ENCODE measurements at regions not wholly inside any gene's neighbourhood (a gene's known extent, or its start where the extent isn't known, plus 50 kb on each side); places are given as distances from the start of the nearest gene placed in this dataset.

DNA sequence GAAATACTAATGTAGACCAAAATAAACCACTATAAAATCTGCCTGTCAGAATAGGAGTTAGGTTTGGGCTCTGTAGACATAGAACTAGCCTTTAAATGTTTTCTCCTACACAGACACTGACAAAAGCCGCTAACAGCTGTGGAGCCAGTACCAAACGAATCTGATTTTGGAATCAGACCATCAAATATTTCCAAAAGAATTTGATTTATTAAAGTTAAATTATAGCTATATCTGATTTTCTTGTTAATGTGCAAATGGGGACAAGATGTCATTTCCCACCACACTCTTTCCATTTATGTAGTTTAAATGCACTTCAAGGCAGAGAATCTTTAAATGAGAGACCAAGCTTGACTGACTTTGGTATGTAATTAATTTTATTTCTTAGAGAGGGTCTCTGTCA, 343.4 kb upstream of the FIGN start:
- DNase-seq, result no peak

- DNase-seq, result no peak
Measured at GRCh38 chr2:164078421-164078820, 342.6 kb upstream of the FIGN start.

DNA sequence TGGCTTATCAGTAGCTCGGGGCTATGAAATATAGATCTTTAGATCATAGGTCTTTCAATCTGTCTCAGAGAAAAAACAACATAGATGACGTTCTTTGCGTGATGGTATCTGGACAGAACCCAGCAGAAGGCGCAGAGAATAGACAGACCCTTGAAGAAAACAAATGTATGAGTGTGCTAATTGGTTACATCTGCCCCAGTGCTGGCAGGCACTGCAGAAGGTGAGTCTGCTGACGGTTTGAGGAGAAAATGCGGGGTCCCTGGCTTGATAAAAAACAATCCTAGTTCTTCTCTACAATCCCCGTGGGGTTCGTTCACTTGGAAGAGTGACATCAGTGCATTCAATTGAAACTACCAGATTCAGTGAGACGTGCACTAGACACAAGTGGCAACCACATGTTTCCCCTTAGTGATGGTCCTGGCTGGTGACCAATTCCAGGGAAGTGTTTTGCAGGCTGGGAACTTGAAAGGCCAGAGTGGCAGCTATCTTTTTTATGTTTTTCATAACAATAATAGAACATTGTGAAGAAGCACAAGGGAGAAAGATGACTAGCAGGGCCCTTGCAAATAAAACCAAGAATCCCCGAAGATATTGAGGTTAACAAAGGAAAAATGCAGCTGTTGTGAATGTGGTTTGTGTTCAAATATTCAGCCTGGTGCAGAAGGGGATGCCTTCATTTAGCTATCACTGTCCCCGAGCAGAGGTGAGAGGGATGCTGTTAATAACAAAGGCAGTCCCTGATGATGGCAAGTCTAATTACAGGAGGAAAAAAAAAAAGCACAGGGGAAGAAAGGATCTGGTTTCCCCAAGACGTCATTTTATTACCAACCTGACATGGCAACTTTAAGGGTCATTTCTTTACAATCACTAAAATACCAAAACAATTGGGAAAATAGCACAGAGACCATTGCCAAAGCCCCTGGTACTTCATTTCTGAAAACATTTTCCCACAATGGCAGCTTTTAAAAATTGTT, 337.6 kb upstream of the FIGN start:
- DNase-seq, result no peak

DNA sequence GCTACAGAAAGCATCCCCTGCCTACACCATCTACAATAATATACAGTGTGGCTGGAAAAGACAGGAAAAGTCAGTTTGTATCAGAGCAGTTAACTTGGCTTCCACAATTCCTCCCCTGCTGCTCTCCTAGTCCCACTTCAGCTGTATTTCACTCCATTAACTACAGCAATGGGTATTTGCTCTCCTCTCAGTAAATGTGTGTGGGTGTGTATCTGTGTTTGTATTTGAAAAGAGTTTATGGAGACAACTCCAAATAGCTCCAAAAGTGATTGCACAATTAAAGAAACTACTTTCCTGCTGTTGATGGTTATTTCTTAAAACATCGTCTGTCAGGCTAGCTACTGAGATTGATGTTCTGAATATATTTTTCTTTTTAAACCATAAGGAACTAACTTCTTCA, 333.7 kb upstream of the FIGN start:
- no peak for DNase-seq

DNA sequence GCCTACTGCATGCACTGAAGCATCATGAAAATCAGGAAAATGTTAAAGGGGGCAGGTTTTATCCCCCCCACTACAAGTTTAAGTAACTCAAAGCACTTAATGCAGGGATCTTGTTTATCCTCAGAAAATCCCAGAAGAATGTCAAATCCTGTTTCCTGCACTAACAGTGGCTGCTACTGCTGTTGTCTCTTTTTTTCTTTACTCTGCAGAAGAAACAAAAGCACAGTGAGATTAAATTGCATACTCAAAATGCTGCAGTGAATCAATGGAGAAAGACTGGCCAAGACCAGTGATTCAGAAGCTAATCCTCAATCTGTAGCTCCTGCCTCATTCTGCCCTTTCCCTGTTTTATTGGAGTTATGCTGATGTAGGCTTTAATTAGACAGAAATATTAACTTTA, 332.3 kb upstream of the FIGN start:
- no peak for DNase-seq

GRCh38 chr2:164066095-164066494, 330.3 kb upstream of the FIGN start:
- no peak for DNase-seq

GRCh38 chr2:164065038-164065437, 329.2 kb upstream of the FIGN start:
- no peak for DNase-seq

GRCh38 chr2:164061129-164061746, 325.4 kb upstream of the FIGN start:
- DNase-seq, result no peak

- no peak for DNase-seq
Measured at GRCh38 chr2:164060031-164060430, 324.2 kb upstream of the FIGN start.

DNA sequence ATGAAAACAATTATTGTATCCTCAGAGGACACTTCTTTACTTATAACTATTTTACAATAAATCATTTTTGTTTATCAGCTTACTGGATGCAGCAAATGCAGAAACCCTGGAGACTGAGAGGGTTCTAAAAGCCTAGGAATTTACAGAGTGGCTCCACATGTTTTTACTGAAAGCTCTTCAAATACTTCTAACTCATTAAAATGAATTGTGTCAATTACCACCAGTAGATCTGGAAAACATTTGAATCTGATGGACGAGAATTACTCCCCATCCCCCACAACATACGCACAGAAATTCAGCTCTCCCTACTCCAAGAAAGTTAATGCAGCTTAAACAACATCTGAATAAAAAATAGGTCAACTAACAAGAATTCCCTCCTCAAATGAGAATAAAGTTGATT, 319.8 kb upstream of the FIGN start:
- DNase-seq, result no peak

GRCh38 chr2:164054651-164055050, 318.8 kb upstream of the FIGN start:
- no peak for DNase-seq

DNA sequence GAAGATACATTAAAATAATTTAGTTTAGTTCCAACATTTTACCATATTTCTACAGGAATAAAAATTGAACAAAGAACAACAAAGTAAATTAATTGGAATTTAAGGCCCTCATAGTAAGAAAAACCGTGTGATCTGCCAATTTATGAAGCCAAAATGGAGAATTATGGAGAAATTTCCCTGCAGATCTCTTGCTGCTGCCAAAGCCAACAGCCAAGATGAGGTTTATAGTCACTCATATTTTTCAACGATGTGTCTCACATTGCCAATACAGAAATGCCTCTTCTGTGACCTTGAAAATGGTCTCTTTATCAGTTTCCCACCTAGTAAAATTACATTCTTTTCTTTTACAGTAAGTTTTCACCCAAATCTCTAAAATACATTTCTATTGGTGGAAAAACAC, 317.2 kb upstream of the FIGN start:
- DNase-seq, result no peak

DNA sequence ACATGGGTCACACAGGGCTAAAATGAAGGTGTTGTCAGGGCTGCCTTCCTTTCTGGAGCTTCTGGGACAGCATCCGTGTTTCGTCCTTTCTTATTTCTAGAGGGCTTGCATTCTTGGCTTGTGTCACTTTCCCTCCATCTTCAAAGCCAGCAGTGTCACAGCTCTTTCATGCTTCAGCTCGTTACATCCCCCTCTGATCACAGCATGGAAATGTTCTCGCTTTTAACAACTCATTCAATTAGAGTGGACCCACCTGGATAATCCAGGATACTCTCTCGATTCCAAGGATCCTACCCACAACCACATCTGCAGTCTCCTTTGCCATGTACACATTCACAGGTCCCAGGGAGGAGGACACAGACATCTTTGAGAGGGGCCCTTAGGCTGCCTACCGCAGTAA, 316.2 kb upstream of the FIGN start:
- DNase-seq, result no peak

DNA sequence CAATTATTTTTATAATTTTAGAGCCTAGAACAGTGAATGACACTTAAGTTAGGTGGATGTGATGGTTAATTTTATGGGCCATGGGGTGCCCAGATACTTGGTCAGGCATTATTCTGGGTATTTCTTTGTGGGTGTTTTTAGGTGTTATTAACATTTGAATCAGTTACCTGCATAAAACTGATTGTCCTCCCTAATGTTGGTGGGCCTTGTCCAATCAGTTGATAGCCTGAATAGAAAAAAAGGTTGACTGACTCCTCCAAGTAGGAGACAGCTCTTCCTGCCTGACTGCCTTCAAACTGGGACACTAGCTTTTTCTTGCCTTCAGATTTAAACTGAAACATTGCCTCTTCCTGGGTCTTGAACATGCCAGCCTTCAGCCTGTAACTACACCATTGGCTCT, 312.9 kb upstream of the FIGN start:
- no peak for DNase-seq

- no peak for DNase-seq
Measured at GRCh38 chr2:164046040-164046439, 310.2 kb upstream of the FIGN start.

DNA sequence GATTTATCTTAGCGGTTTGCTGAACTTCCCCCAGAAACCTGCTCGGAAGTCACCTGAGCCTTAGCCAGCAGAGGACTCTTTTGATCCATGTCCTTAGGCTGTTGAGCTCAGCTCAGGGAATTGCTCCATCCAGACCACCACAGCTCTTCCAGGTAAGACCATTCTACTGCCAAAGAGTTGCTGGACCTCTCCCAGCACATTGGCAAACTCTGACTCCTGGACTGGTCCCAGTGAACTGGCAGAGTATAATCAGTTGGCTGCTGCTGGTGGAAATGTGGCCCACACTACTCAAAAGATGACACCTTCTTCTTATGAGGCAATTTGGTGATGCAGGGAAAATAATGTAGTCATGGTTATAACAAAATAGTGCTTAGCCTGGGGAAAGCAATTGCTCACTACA, 308.8 kb upstream of the FIGN start:
- DNase-seq, result no peak

DNA sequence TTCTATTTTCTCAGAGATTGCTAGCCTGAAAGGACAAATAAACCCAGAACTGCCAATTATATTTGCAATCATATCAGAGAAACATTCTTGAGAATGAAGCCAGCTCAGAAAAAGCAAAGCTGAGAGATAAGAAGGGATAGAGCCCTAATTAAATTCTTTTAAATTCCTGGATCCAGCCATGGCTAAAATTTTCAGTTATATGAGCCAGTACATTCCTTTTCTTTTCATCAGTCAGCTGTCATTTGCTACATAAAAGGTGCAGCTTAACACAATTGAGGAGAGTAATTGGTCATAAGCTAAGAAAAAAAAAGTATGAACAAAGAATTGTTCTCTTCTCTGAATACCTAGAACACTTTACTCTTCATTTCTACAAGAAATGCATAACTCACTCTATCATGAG, 303.5 kb upstream of the FIGN start:
- no peak for DNase-seq

DNA sequence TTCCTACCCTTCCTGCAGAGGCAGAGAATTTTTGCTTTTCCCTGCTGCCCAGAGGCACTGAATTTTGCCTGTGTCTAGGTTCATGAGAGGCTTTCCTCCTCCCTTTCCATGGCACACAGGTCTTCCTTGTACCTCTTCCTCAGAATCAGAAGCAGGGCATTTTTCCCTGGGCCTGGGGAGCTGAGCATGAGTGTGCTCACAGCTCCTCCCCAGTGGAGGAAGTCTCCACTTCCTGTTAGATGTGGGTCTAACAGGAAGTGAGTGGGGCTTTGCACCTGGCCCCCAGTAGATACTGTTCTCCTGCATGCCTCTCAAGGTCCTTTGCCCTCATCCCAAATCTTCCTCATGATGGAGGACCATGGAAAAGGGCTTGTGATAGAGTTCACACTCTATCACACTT, 297.2 kb upstream of the FIGN start:
- DNase-seq, result no peak

DNA sequence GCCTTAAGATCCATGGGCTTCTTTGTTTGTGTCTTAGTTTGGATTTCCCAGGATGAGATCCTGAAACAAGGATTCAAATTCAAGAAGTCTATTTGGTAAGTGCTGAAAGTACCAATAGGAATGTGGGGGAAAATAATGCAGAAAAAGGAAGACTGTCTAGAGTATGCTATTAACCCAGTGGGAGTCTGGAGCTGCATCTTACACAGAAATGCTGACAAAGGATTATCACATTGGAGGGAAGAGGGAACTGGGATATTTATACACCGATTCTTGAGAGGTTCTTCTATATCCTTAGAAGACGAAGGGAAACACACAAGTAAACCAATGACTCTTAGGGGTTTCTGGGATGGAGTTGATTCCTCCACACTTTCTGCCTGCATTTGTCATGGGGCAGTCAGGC, 294.8 kb upstream of the FIGN start:
- DNase-seq, result no peak

- DNase-seq, result no peak
Measured at GRCh38 chr2:164028814-164029534, 293.2 kb upstream of the FIGN start.

DNA sequence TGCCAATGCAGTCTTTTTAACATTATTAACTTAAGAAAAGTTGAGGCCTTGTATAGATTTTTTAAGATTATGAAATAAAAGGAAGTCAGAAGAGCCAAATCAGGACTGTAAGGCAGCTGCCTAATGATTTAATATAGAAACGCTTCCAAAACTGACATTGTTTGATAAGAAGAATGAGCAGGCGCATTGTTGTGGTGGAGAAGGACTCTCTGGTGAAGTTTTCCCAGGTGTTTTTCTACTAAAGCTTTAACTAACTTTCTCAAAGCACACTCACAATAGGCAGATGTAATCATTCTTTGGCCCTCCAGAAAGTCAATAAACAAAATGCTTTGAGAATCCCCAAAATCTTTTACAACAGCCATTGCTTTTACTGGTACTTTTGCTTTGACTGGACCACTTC, 288.6 kb upstream of the FIGN start:
- no peak for DNase-seq

GRCh38 chr2:164023896-164024295, 288.1 kb upstream of the FIGN start:
- no peak for DNase-seq

- DNase-seq, result no peak
Measured at GRCh38 chr2:164015328-164016123, 279.7 kb upstream of the FIGN start.
